Activated B cell treated with CpG ODN at 0.5 μM for 24 hours (primary cell): ENCODE measurements at regions not wholly inside any gene's neighbourhood (a gene's known extent, or its start where the extent isn't known, plus 50 kb on each side); places are given as distances from the start of the nearest gene placed in this dataset.

Experiments
- ATAC-seq: fragments of 200-7000 bp; cut with Tn5 transposase; one replicate; pipeline ENCODE4 v1.10.0; 2021; ENCODE audit warnings: low read depth, mild to moderate bottlenecking, moderate library complexity
- CTCF ChIA-PET: fragments of 350-600 bp; sonication (Branson Sonifier 250); formaldehyde crosslinking; loops from one replicate; lab custom pipeline; 2021; ENCODE audit warnings: antibody characterized with exemption; lab: Charles Lee
- POLR2A ChIA-PET: fragments of 350-600 bp; sonication (Branson Sonifier 250); formaldehyde crosslinking; loops from one replicate; lab custom pipeline; 2021; ENCODE audit warnings: antibody characterized with exemption; lab: Charles Lee
- DNase-seq: peaks from one replicate; pipeline ENCODE4 v3.0.0; 2022
- H3K27ac Mint-ChIP-seq: one replicate; pipeline ENCODE4 v1.8.0; 2020; ENCODE audit warnings: mixed read lengths
- H3K27me3 Mint-ChIP-seq: one replicate; pipeline ENCODE4 v1.8.0; 2021; ENCODE audit warnings: mixed read lengths
- H3K36me3 Mint-ChIP-seq: one replicate; pipeline ENCODE4 v1.8.0; 2021; ENCODE audit warnings: low read depth, mixed read lengths
- H3K4me1 Mint-ChIP-seq: one replicate; pipeline ENCODE4 v1.8.0; 2021; ENCODE audit warnings: mixed read lengths
- H3K4me3 Mint-ChIP-seq: one replicate; pipeline ENCODE4 v1.8.0; 2020; ENCODE audit warnings: mild to moderate bottlenecking, mixed read lengths
- H3K9me3 Mint-ChIP-seq: one replicate; pipeline ENCODE4 v1.8.0; 2020; ENCODE audit warnings: mixed read lengths
- CTCF ChIP-seq: fragments of 200-600 bp; IDR thresholded peaks from one replicate; pipeline ENCODE4 v1.8.0; 2022; ENCODE audit warnings: antibody characterized with exemption, mild to moderate bottlenecking
- intact Hi-C: fragments of 100-400 bp; cut with micrococcal nuclease; formaldehyde crosslinking; loops from one replicate; pipeline ENCODE4 v1.15.1; 2024

DNA sequence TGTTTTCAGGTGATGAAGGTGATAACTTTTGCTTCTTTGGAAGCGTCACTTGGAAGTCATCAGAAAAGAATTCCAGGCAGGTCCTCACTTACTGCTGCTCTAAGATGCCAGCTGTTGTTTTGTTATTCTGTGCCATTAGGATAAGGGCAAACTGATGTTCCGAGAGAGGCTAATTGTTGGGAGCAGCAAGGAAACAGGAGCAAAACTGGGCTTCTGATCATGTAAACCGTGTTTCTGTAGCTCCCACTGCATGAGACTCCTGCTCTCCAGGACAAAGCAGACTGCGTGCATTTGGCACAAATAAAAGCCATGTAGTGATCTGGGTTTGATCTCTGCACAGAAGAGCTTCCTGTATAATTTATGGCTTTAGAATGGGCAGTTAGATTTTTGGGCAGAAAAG lies 248.2 kb downstream of the MAN2A1 start:
- H3K4me3 Mint-ChIP-seq = no peak overlapping the region
- DNase-seq (no peak), ATAC-seq (no peak)
- H3K4me1 Mint-ChIP-seq = no peaks in the 10 kb centered on the region
- H3K9me3 Mint-ChIP-seq = peaks cover 9% of the 10 kb centered on the region
- no peak for TF ChIP-seq CTCF
- H3K36me3 Mint-ChIP-seq = no peaks in the 10 kb centered on the region
- intact Hi-C loops = no loop called here
- H3K27ac Mint-ChIP-seq = no peak overlapping the region
- ChIA-PET POLR2A (no interaction called here), CTCF (no interaction called here)
- peaks cover 5% of the 10 kb centered on the region for H3K27me3 Mint-ChIP-seq

- ATAC-seq (no peak), DNase-seq (no peak)
- intact Hi-C loops = no loop called here
- Mint-ChIP-seq H3K27me3 (peaks cover 6% of the 10 kb centered on the region), H3K4me3 (no peak overlapping the region), H3K9me3 (peaks cover 9% of the 10 kb centered on the region), H3K27ac (no peak overlapping the region), H3K36me3 (no peaks in the 10 kb centered on the region), H3K4me1 (no peaks in the 10 kb centered on the region)
- POLR2A ChIA-PET = no interaction called here
- no peak for TF ChIP-seq CTCF
- CTCF ChIA-PET = no interaction called here
These were observed 248.7 kb downstream of the MAN2A1 start for GRCh38 chr5:109938453-109938852.

GRCh38 chr5:109939116-109939682 lies 249.5 kb downstream of the MAN2A1 start:
- H3K9me3 Mint-ChIP-seq = peaks cover 9% of the 10 kb centered on the region
- H3K4me1 Mint-ChIP-seq = no peaks in the 10 kb centered on the region
- H3K27me3 Mint-ChIP-seq = peaks cover 10% of the 10 kb centered on the region
- POLR2A ChIA-PET = no interaction called here
- DNase-seq = no peak
- ATAC-seq = no peak
- no peak overlapping the region for H3K27ac Mint-ChIP-seq
- H3K36me3 Mint-ChIP-seq = no peaks in the 10 kb centered on the region
- intact Hi-C loops = no loop called here
- CTCF ChIA-PET = no interaction called here
- no peak overlapping the region for H3K4me3 Mint-ChIP-seq
- TF ChIP-seq CTCF = no peak

DNA sequence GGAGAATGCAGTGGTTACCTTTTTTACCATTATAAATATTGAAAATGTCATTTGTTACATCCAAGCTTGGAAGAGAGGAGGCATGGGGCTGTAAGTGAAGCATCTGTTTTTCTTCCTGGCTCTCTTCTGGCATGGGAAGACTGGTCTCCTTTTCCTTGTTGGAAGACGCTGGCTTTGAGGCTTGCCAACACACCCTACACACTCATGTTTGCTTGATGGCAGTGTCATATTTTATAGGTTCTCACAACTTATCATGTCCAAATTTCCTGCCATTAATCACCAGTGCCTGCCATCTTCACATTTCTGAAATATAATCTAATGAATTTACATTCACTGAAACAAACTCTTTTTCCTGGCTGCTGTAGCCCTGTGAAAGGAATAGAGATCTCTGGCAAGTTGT lies 252.9 kb downstream of the MAN2A1 start:
- ATAC-seq (no peak), DNase-seq (no peak)
- Mint-ChIP-seq H3K4me1 (no peaks in the 10 kb centered on the region), H3K27ac (no peak overlapping the region), H3K27me3 (peaks cover 13% of the 10 kb centered on the region), H3K4me3 (no peak overlapping the region), H3K9me3 (peaks cover 9% of the 10 kb centered on the region), H3K36me3 (no peaks in the 10 kb centered on the region)
- POLR2A ChIA-PET = no interaction called here
- TF ChIP-seq CTCF = no peak
- intact Hi-C loops = no loop called here
- CTCF ChIA-PET = no interaction called here

DNA sequence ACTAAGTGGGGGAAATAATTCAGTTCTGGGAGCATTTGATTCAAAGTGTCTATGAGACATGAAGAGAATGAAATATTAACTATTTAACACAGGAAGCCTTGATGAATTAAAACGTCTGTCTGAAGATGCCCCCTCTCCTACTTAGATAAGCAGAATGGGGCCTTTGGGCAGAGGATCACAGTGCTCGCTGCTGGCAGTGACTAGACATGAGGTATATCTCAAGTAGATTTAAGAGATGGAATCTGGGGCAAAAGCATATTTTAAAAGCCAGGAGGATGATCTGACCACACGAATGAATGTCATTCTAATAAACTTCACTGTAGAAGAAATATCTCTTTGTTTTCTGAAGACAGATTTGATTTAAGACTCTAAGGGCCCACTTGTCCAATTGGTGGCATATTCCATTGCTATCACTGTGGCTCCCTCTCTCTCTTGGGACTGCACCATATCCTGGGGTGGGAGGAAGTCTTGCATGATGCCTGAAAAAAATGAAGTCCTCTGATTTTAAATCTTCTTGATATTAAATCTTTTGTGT lies 254.0 kb downstream of the MAN2A1 start:
- Mint-ChIP-seq H3K27ac (no peak overlapping the region), H3K27me3 (peaks cover 13% of the 10 kb centered on the region), H3K36me3 (no peaks in the 10 kb centered on the region), H3K4me3 (no peak overlapping the region), H3K9me3 (peaks cover 9% of the 10 kb centered on the region), H3K4me1 (no peaks in the 10 kb centered on the region)
- ChIA-PET CTCF (no interaction called here), POLR2A (no interaction called here)
- intact Hi-C loops = no loop called here
- DNase-seq (no peak), ATAC-seq (no peak)
- no peak for TF ChIP-seq CTCF
